H9 (cell line): ENCODE measurements at regions not wholly inside any gene's neighbourhood (a gene's known extent, or its start where the extent isn't known, plus 50 kb on each side); places are given as distances from the start of the nearest gene placed in this dataset.

ENCODE experiments used
- DNase-seq: peaks from one replicate; pipeline ENCODE4 v3.0.0-alpha.2; 2017
- H2AFZ ChIP-seq: one replicate; pipeline ENCODE4 v1.6.1; 2013; ENCODE audit warnings: mild to moderate bottlenecking, low read length, control low read depth, moderate library complexity
- H2AK5ac ChIP-seq: 2 replicates; pipeline ENCODE4 v1.6.1; 2013; ENCODE audit warnings: low read length, control low read depth, mixed read lengths; ENCODE audit not compliant: insufficient read length
- H2BK120ac ChIP-seq: one replicate; pipeline ENCODE4 v1.6.1; 2013; ENCODE audit warnings: low read depth, mild to moderate bottlenecking, low read length, control low read depth, inconsistent platforms; ENCODE audit not compliant: poor library complexity, severe bottlenecking
- H2BK12ac ChIP-seq: 2 replicates; pipeline ENCODE4 v1.6.1; 2013; ENCODE audit warnings: low read length, control low read depth, mixed read lengths, low read depth; ENCODE audit not compliant: insufficient read length
- H2BK15ac ChIP-seq: 2 replicates; pipeline ENCODE4 v1.6.1; 2013; ENCODE audit warnings: low read depth, low read length, control low read depth
- H2BK20ac ChIP-seq: one replicate; pipeline ENCODE4 v1.6.1; 2013; ENCODE audit warnings: low read depth, mild to moderate bottlenecking, low read length, control low read depth, inconsistent platforms; ENCODE audit not compliant: poor library complexity, severe bottlenecking
- H2BK5ac ChIP-seq: 2 replicates; pipeline ENCODE4 v1.6.1; 2013; ENCODE audit warnings: low read length, control low read depth, mixed read lengths; ENCODE audit not compliant: insufficient read length
- H3K14ac ChIP-seq: 2 replicates; pipeline ENCODE4 v1.6.1; 2013; ENCODE audit warnings: low read length, control low read depth; ENCODE audit not compliant: insufficient read depth
- H3K18ac ChIP-seq: 2 replicates; pipeline ENCODE4 v1.6.1; 2013; ENCODE audit warnings: low read depth, mild to moderate bottlenecking, mixed read lengths, low read length, control low read depth; ENCODE audit not compliant: insufficient read length
- H3K23ac ChIP-seq: 2 replicates; pipeline ENCODE4 v1.6.1; 2013; ENCODE audit warnings: low read length, control low read depth, mixed read lengths, low read depth; ENCODE audit not compliant: insufficient read length
- H3K23me2 ChIP-seq: 2 replicates; pipeline ENCODE4 v1.6.1; 2013; ENCODE audit warnings: low read depth, mild to moderate bottlenecking, mixed read lengths, low read length, control low read depth; ENCODE audit not compliant: insufficient read length, poor library complexity, severe bottlenecking
- H3K27ac ChIP-seq: 2 replicates; pipeline ENCODE4 v1.5.1; 2013; ENCODE audit warnings: low read length, control low read depth, mixed read lengths, low read depth; ENCODE audit not compliant: insufficient read length
- H3K27me3 ChIP-seq: 2 replicates; pipeline ENCODE4 v1.6.1; 2013; ENCODE audit warnings: low read length, control low read depth, inconsistent platforms; ENCODE audit not compliant: insufficient read depth
- H3K4ac ChIP-seq: 2 replicates; pipeline ENCODE4 v1.6.1; 2013; ENCODE audit warnings: low read depth, mild to moderate bottlenecking, control low read depth, inconsistent platforms, low read length, moderate library complexity
- H3K4me1 ChIP-seq: 2 replicates; pipeline ENCODE4 v1.6.1; 2013; ENCODE audit warnings: low read length, control low read depth, inconsistent platforms; ENCODE audit not compliant: insufficient read depth
- H3K4me2 ChIP-seq: 2 replicates; pipeline ENCODE4 v1.6.1; 2013; ENCODE audit warnings: low read length, control low read depth, mixed read lengths; ENCODE audit not compliant: insufficient read length, insufficient read depth
- H3K56ac ChIP-seq: 2 replicates; pipeline ENCODE4 v1.6.1; 2013; ENCODE audit warnings: low read depth, mild to moderate bottlenecking, mixed read lengths, low read length, control low read depth; ENCODE audit not compliant: insufficient read length
- H3K79me1 ChIP-seq: 2 replicates; pipeline ENCODE4 v1.6.1; 2013; ENCODE audit warnings: low read depth, mild to moderate bottlenecking, moderate library complexity, low read length, control low read depth, inconsistent platforms; ENCODE audit not compliant: insufficient read depth, poor library complexity, severe bottlenecking
- H3K79me2 ChIP-seq: 2 replicates; pipeline ENCODE4 v1.6.1; 2013; ENCODE audit warnings: low read length, control low read depth, inconsistent platforms; ENCODE audit not compliant: insufficient read depth
- H3K9ac ChIP-seq: 2 replicates; pipeline ENCODE4 v1.6.1; 2013; ENCODE audit warnings: low read length, control low read depth, mixed read lengths; ENCODE audit not compliant: insufficient read length; ENCODE audit errors: extremely low read depth
- H3K9me3 ChIP-seq: one replicate; pipeline ENCODE4 v1.6.1; 2013; ENCODE audit warnings: low read depth, low read length, inconsistent platforms; ENCODE audit not compliant: control insufficient read depth
- H3T11ph ChIP-seq: one replicate; pipeline ENCODE4 v1.6.1; 2013; ENCODE audit warnings: mild to moderate bottlenecking, low read length, control low read depth, inconsistent platforms
- H4K20me1 ChIP-seq: one replicate; pipeline ENCODE4 v1.6.1; 2013; ENCODE audit not compliant: control insufficient read depth, insufficient read length, insufficient read depth
- H4K5ac ChIP-seq: 2 replicates; pipeline ENCODE4 v1.6.1; 2013; ENCODE audit warnings: low read depth, mild to moderate bottlenecking, mixed read lengths, low read length, control low read depth; ENCODE audit not compliant: insufficient read length
- H4K8ac ChIP-seq: replicated peaks from 2 replicates; pipeline ENCODE4 v1.6.1; 2013; ENCODE audit warnings: low read length, control low read depth, mixed read lengths, low read depth; ENCODE audit not compliant: insufficient read length
- H4K91ac ChIP-seq: 2 replicates; pipeline ENCODE4 v1.6.1; 2013; ENCODE audit warnings: low read depth, mild to moderate bottlenecking, moderate library complexity, mixed read lengths, low read length, control low read depth; ENCODE audit not compliant: insufficient read length
- H3K27ac Mint-ChIP-seq, 3 experiments: 2 replicates in 2 of 3; 3 replicates in 1 of 3; pipeline ENCODE4 v1.8.0; 2020 to 2021; ENCODE audit warnings: mixed read lengths in 3 of 3, mild to moderate bottlenecking in 1 of 3, moderate library complexity in 1 of 3
- H3K27me3 Mint-ChIP-seq: 2 replicates; pipeline ENCODE4 v1.8.0; 2021; ENCODE audit warnings: low read depth, mild to moderate bottlenecking, moderate library complexity, mixed read lengths
- H3K36me3 Mint-ChIP-seq, 3 experiments: 2 replicates in 2 of 3; 3 replicates in 1 of 3; pipeline ENCODE4 v1.8.0; 2020 to 2021; ENCODE audit warnings: low read depth in 3 of 3, mixed read lengths in 3 of 3; ENCODE audit not compliant: insufficient read depth in 1 of 3
- H3K4me1 Mint-ChIP-seq, 2 experiments: 2 replicates each; pipeline ENCODE4 v1.8.0; 2020; ENCODE audit warnings: mixed read lengths in 2 of 2
- H3K4me3 Mint-ChIP-seq, 2 experiments: 2 replicates in 1 of 2; 3 replicates in 1 of 2; pipeline ENCODE4 v1.8.0; 2020 to 2021; ENCODE audit warnings: mild to moderate bottlenecking in 2 of 2, mixed read lengths in 2 of 2, moderate library complexity in 1 of 2
- H3K9me3 Mint-ChIP-seq, 2 experiments: 2 replicates in 1 of 2; 3 replicates in 1 of 2; pipeline ENCODE4 v1.8.0; 2020; ENCODE audit warnings: mild to moderate bottlenecking in 2 of 2, mixed read lengths in 2 of 2, moderate library complexity in 1 of 2
- WGBS: extraction: QIAGEN DNeasy Blood & Tissue Kit; methylation state at CpG from one replicate; pipeline ENCODE4 v1.1.7; 2013; ENCODE audit warnings: missing lambda C conversion rate, low lambda C conversion rate, mixed read lengths; ENCODE audit not compliant: insufficient read length; ENCODE audit errors: extremely low coverage; 5-methylcytosine and 5-hydroxymethylcytosine counted together
- TF ChIP-seq, protein P1 (sequence below): fragments of 200-600 bp; sonication (generic); conservative IDR thresholded peaks from 3 replicates; pipeline ENCODE4 v1.8.0; 2021; ENCODE audit warnings: antibody characterized with exemption, mild to moderate bottlenecking

DNA sequence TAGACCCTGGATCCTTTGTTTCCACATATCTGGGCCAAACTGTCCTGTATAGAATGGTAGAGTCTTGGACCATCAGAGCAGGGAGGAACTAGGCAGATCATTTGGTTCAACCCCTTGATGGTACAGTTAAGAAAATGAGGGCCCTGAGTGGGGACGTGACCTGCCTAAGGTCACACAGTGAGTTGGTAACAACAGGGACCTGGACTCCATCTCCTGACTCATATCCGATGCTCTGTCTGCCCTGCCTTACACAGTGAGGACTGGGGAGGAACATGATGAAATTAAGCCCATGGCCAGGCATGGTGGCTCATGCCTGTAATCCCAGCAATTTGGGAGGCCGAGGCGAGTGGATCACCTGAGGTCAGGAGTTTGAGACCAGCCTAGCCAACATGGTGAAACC, 440.2 kb downstream of the PTPRU start:
- Histone ChIP-seq H3K9me3 (no peaks in the 10 kb centered on the region), H4K5ac (no peak overlapping the region), H3K4ac (no peak overlapping the region), H4K91ac (no peak overlapping the region), H3K27me3 (no peaks in the 10 kb centered on the region), H3T11ph (no peak overlapping the region), H3K56ac (no peak overlapping the region), H3K18ac (no peak overlapping the region), H2BK20ac (no peak overlapping the region), H2BK12ac (no peak overlapping the region), H3K4me2 (no peak overlapping the region), H2AFZ (no peak overlapping the region), H4K20me1 (no peaks in the 10 kb centered on the region), H3K27ac (no peak overlapping the region), H3K79me2 (no peaks in the 10 kb centered on the region), H4K8ac (no peak overlapping the region), H3K79me1 (no peaks in the 10 kb centered on the region), H3K9ac (no peak overlapping the region), H2BK120ac (no peak overlapping the region), H2BK5ac (no peak overlapping the region), H2BK15ac (no peak overlapping the region), H3K4me1 (no peaks in the 10 kb centered on the region), H3K23me2 (no peaks in the 10 kb centered on the region), H3K23ac (no peak overlapping the region), H3K14ac (no peak overlapping the region), H2AK5ac (no peak overlapping the region)
- H3K4me1 Mint-ChIP-seq: peaks cover 20 to 29% of the 10 kb centered on the region in 2 experiments
- no peak overlapping the region for H3K4me3 Mint-ChIP-seq
- WGBS: no CpG with 5 or more reads among the region's 4 CpGs
- H3K9me3 Mint-ChIP-seq: peaks cover 0 to 3% of the 10 kb centered on the region in 2 experiments; a peak in 2 of 5 replicates
- peaks cover 1% of the 10 kb centered on the region for H3K27me3 Mint-ChIP-seq
- H3K27ac Mint-ChIP-seq: no peak overlapping the region
- TF ChIP-seq, protein P1, sequence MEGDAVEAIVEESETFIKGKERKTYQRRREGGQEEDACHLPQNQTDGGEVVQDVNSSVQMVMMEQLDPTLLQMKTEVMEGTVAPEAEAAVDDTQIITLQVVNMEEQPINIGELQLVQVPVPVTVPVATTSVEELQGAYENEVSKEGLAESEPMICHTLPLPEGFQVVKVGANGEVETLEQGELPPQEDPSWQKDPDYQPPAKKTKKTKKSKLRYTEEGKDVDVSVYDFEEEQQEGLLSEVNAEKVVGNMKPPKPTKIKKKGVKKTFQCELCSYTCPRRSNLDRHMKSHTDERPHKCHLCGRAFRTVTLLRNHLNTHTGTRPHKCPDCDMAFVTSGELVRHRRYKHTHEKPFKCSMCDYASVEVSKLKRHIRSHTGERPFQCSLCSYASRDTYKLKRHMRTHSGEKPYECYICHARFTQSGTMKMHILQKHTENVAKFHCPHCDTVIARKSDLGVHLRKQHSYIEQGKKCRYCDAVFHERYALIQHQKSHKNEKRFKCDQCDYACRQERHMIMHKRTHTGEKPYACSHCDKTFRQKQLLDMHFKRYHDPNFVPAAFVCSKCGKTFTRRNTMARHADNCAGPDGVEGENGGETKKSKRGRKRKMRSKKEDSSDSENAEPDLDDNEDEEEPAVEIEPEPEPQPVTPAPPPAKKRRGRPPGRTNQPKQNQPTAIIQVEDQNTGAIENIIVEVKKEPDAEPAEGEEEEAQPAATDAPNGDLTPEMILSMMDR: no peak
- DNase-seq: no peak
- no peaks in the 10 kb centered on the region; a peak in 2 of 7 replicates for H3K36me3 Mint-ChIP-seq
